ENCODE measurements at regions not wholly inside any gene's neighbourhood (a gene's known extent, or its start where the extent isn't known, plus 50 kb on each side); places are given as distances from the start of the nearest gene placed in this dataset.
A peak's percentile ranks its signal among the peaks of the same experiment; 100 is the strongest.
"Not testable (repeated sequence)": the region's sequence is repeated elsewhere in the genome, so short reads cannot be mapped to it uniquely, and the experiment has no call there.

- not testable (repeated sequence) for DNase-seq (ENCODE audit: low read depth)
These were observed 139.2 kb upstream of the ERV3-1 start for GRCh38 chr7:65145710-65146109.

- DNase-seq (ENCODE audit: low read depth) = not testable (repeated sequence)
These were observed 138.5 kb upstream of the ERV3-1 start for GRCh38 chr7:65145008-65145407.

GRCh38 chr7:65144557-65144956, 138.1 kb upstream of the ERV3-1 start:
- not testable (repeated sequence) for DNase-seq (ENCODE audit: low read depth)

GRCh38 chr7:65144119-65144518, 137.6 kb upstream of the ERV3-1 start:
- not testable (repeated sequence) for DNase-seq (ENCODE audit: low read depth)

DNA sequence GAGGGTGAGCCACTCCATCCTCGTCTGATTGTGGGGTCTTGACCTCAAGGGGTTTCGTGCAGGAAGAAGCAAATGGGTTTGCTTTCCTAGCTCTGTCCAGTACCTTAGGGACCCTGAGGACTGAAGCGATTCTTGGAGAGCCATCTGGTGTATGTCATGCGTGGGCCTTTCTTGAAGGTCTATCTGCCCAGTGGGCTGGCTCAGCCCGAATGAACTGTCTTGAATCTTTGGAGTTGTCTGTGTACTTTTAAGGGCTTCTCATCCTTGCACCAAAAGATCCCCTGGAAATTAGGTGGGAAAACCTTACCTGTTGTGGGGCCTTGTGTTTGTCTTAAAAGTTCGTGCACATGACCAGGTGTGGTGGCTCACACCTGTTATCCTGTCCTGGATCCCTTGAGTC, 135.4 kb upstream of the ERV3-1 start:
- DNase-seq (ENCODE audit: low read depth) = not testable (repeated sequence)

GRCh38 chr7:65141405-65141778, 134.9 kb upstream of the ERV3-1 start:
- not testable (repeated sequence) for DNase-seq (ENCODE audit: low read depth)

DNA sequence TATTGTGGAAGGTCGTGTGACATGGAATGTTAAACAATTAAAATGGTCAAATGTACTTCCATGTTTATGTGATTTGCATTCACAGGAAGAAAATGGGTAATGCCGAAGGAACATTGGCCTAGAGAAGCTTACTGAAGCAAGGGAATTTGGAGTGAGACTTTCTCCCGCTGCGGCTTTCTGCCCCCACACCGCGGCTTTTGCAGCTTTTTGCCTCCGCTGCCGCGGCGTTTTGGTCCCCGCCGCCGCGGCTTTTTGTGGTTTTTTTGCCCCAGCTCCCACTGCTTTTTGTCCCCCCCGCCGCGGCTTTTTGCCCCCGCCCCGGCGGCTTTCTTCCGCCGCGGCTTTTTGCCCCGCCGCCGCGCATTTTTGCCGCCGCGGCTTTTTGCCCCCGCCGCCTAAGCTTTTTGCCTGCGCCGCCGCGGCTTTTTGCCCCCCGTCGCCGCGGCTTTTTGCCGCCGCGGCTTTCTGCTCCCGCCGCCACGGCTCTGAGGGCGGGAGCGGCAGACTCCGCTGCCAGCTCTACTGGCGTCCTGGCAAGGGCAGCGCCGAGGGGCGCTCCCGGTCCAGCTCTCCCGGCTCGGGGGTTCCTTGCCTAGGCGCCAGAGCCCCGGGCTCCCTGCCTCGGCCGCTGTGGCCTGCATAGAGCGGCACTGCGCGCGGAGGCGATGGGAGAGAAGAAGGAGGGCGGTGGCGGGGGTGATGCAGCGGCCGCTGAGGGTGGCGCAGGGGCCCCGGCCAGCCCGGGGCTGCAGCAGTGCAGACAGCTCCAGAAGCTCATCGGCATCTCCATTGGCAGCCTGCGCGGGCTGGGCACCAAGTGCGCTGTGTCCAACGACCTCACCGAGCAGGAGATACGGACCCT, 134.3 kb upstream of the ERV3-1 start:
- not testable (repeated sequence) for DNase-seq (ENCODE audit: low read depth)

DNA sequence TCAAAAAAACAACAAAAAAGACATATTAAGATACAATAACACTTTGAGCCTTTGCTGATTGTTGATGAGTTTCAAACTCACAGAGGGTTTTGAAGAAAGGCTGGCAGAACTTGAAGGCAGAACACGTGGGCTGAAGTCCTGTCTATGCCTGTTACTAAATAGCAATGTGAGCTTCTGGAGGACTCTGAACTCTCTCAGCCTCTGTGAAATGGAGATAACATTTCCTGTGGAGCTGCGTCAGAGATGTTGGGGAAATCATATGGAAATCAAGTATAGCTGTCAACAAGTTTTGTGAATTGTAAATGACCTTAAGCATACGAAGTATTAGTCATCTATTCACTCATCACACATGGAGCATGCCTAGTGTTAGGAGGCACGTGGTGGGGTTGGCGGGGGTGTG, 130.4 kb upstream of the ERV3-1 start:
- DNase-seq (ENCODE audit: low read depth) = not testable (repeated sequence)

GRCh38 chr7:65133087-65133486, 126.6 kb upstream of the ERV3-1 start:
- DNase-seq (ENCODE audit: low read depth) = not testable (repeated sequence)

DNA sequence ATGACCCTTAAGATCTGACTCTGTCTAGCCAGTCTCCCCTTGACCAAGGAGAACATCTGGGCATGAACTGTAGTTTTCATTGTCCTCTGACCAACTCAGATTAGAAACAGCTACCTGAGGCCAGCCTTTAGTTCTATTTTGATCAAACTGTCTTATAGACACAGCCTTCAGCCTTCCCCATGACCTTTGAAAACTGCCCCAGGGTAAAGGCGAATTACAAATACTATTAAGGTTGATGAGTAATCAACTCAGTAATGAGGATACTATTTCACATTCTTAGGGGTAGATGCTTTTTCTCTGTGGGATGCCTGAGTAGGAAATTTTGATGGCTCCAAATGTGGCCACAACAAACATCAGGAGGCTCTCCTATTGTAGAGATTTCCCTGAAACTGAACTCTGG, 125.8 kb upstream of the ERV3-1 start:
- DNase-seq (ENCODE audit: low read depth) = not testable (repeated sequence)

GRCh38 chr7:65127364-65127763, 120.9 kb upstream of the ERV3-1 start:
- DNase-seq (ENCODE audit: low read depth) = not testable (repeated sequence)

DNA sequence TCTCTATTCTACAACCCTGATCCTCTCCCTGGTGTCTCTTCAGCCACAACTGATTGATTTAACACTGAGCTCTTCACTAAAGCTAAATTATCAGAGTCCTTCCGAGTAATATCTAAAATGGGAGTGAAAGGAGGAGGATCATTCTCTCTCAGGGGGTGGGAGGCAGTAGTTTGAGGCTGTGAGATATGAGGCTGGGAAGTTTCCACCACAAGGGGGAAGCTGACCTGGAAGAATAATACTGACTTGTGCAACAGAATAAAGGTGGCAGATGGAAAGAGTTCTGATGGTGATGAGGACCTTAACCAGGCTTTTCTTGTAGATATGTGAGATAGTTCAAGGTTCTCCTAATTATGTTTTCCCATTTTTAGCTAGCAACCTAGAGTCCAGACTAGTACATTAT, 118.1 kb upstream of the ERV3-1 start:
- DNase-seq (ENCODE audit: low read depth) = not testable (repeated sequence)

GRCh38 chr7:65105650-65106203, 99.2 kb upstream of the ERV3-1 start:
- not testable (repeated sequence) for DNase-seq (ENCODE audit: low read depth)

- DNase-seq (ENCODE audit: low read depth) = not testable (repeated sequence)
These were observed 94.0 kb upstream of the ERV3-1 start for GRCh38 chr7:65100499-65100898.

DNA sequence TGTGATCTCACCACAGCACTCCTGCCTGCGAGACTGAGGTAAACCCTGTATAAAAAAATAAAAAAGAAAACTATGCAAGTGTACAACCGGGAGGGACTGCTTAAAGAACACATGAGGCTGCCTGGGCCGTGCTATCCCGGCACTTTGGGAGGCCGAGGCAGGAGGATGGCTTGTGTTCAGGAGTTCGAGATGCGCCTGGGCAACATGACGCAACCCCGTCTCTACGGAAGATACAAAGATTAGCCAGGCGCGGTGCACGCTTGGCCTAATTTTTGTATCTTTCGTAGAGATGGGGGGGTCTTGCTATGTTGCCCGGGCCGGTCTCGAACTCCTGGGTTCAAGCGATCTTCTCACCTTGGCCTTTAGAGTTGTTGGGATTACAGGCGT, 75.2 kb upstream of the ERV3-1 start:
- not testable (repeated sequence) for DNase-seq (ENCODE audit: low read depth)

GRCh38 chr7:65080799-65081668, 74.5 kb upstream of the ERV3-1 start:
- peak; percentile 92 for DNase-seq (ENCODE audit: low read depth)

GRCh38 chr7:65074959-65075358, 68.5 kb upstream of the ERV3-1 start:
- DNase-seq (ENCODE audit: low read depth) = not testable (repeated sequence)

DNA sequence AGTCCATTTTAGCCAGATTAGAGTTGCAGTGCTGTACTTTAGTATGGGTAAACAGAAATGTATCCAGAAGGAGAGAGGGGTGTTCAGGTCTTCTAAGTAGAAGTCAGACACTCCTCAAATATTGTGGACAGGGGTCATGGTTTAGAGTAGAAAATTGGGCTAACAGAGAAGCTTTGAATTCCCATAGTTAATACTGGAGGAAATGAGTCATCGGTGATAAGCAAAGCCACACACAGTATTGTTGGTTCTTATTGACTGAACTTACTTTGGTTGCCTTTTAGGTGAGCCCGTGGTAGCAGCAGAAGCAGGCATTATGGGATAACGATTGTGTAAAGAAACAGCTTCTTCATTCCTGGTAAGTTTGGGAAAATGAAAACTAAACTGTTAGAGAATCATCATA, 66.7 kb upstream of the ERV3-1 start:
- peak; percentile 22 for DNase-seq (ENCODE audit: low read depth)

DNA sequence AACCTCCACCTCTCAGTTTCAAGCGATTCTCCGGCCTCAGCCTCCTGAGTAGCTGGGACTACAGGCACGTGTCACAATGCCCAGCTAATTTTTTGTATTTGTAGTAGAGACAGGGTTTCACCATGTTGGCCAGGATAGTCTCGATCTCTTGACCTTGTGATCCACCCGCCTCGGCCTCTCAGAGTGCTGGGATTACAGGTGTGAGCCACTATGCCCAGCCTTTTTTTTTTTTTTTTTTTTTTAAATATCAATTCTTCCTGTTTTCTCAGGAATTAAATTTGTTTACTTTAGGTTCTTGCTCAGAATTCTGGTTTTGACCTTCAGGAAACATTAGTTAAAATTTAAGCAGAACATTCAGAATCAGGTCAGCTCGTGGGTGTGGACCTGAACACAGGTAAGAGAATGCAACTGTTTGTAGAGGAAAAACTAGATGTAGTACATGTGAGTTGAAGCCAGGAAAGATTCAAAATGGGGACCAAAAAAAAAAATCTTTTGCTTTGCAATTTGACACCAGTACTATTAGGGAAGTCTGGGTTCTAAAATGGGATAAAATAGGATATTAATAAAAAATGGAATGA, 65.5 kb upstream of the ERV3-1 start:
- not testable (repeated sequence) for DNase-seq (ENCODE audit: low read depth)

GRCh38 chr7:65069476-65069875, 63.0 kb upstream of the ERV3-1 start:
- DNase-seq (ENCODE audit: low read depth) = not testable (repeated sequence)

DNA sequence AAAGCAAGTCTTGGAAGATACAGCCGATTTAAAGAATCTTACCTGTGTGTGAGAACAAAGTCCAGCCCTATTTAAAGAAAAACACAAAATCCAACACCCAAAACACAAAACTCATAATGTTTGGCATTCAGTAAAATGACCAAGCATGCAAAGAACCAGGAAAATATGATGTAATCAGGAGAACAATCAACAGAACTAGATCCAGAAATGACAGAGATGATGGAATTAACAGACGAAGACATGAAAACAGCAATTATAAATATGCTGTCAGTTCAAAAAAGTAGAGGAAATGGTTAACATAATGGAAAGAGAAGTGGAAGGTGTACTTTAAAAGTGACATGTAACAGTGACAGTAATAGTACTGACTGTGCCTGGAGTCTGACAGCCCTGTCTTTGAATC, 56.1 kb upstream of the ERV3-1 start:
- DNase-seq (ENCODE audit: low read depth) = not testable (repeated sequence)

- DNase-seq (ENCODE audit: low read depth) = not testable (repeated sequence)
These were observed 52.8 kb upstream of the ERV3-1 start for GRCh38 chr7:65059247-65059646.
